Left lobe of liver (tissue), 2 donors: ENCODE measurements at regions not wholly inside any gene's neighbourhood (a gene's known extent, or its start where the extent isn't known, plus 50 kb on each side); places are given as distances from the start of the nearest gene placed in this dataset.
"Not testable (repeated sequence)": the region's sequence is repeated elsewhere in the genome, so short reads cannot be mapped to it uniquely, and the experiment has no call there.

Experiments used
- ATAC-seq: fragments of 200-7000 bp; cut with Tn5 transposase; one replicate; pipeline ENCODE4 v1.9.1; 2020; ENCODE audit warnings: mild to moderate bottlenecking, moderate library complexity
- DNase-seq: peaks from one replicate; pipeline ENCODE4 v3.0.0-alpha.2; 2020; ENCODE audit warnings: low spot score
- donor health status: DM: no; HTN: no; CAD: no; lungs with moderate emphysema.
- donor health status: DM: no; HTN: yes; CAD: no.

GRCh38 chrX:139077281-139078250, 366.0 kb upstream of the FGF13 start:
- ATAC-seq, result no peak
- no peak for DNase-seq

- ATAC-seq, result no peak
These were observed 351.8 kb upstream of the FGF13 start for GRCh38 chrX:139063364-139063763.

GRCh38 chrX:139058831-139059495, 347.4 kb upstream of the FGF13 start:
- no peak for ATAC-seq

More at GRCh38 chrX:139063364-139063763, 351.8 kb upstream of the FGF13 start:
- DNase-seq, result no peak

GRCh38 chrX:139052461-139052860, 340.9 kb upstream of the FGF13 start:
- ATAC-seq, result no peak
- DNase-seq, result no peak

More at GRCh38 chrX:139058831-139059495, 347.4 kb upstream of the FGF13 start:
- DNase-seq, result no peak

DNA sequence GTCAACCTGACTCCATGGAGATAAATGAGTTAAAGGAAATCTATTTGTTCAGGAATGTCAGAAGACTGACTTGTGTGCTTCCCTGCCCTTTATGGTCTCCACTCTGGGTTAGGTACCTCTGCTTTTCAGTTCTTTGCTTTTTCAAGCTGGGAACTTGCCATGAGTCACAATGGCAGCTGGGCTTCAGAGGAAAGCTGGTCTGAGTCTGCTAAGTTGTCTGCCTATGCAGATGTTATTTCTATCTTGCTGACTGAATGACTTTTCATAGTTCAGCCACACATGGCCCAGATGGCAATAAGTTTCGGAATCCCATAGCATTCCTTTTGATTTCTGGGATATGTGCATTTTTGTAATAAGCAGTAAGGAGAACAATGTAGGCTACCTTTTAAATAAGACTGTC, 337.9 kb upstream of the FGF13 start:
- ATAC-seq (no peak), DNase-seq (no peak)

DNA sequence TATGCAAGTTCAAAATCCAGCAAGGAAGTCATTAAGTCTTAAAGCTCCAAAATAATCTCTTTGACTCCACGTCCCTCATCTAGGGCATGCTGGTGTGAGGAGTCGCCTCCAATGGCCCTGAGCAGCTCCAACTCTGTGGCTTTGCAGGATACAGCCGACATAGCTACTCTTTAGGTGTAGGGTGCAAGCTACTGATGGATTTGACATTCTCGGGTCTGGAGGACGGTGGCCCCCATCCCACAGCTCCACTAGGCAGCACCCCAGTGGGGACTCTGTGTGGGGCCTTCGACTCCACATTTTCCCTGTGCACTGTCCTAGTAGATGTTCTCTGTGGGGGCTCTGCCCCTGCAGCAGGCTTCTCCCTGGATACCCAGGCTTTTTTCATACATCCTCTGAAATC, 333.2 kb upstream of the FGF13 start:
- ATAC-seq (no peak), DNase-seq (no peak)

DNA sequence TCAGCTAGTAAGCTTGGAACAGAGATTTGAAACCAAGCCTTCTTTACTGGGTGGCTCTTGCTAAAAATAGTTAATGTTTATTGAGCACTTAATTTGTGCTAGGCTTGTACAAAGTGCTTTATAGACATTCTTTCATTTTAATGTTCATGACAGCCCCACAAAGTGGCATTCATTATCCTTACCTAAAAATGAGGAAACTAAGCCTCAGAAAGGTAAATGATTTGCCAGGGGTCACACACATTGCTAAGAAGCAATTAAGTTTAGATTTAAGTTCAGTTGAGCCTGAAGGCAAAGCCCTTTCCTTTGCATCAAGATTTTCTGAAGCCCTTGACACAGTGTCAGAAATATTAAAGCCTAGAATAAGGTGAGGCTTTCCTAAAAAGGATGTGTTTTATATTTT, 327.5 kb upstream of the FGF13 start:
- ATAC-seq, result no peak
- DNase-seq, result no peak

DNA sequence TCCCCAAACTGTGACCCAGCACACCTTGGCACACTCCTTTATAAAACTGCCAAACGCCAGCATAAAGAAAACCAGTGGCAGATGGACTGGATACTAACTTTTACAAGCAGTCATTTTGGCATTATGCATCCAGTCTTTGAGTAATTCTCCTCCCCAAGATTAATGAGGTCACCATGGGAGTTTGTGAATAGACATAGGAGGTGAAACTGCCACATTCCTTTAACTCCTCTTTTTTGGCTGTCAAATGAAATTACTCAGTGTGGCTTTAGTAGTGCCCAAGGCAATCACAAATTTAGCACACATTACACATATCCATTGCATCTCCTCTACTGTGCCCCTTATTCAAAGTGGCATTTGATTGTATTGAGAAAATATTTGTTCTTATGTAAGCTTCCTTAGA, 315.3 kb upstream of the FGF13 start:
- DNase-seq (no peak), ATAC-seq (no peak)

DNA sequence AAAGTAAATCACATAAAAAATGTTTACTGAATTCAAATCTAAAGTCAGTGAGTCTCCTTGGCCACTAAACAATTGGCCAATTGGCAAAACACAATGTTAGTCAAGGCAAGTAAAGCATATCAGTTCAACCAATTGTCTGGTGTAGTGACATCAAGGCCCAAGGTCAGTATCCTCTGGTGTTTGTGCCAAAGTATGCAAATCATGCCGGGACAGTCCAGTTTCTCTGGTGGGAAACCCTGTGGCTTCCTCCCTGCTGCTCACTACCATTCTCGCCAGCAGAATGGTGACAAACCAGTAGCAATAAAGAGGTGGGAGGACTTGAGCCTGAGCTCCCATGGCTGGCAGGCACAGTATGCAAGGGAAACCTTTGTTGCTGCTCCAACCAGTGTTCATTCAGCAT, 314.9 kb upstream of the FGF13 start:
- ATAC-seq, result no peak

DNA sequence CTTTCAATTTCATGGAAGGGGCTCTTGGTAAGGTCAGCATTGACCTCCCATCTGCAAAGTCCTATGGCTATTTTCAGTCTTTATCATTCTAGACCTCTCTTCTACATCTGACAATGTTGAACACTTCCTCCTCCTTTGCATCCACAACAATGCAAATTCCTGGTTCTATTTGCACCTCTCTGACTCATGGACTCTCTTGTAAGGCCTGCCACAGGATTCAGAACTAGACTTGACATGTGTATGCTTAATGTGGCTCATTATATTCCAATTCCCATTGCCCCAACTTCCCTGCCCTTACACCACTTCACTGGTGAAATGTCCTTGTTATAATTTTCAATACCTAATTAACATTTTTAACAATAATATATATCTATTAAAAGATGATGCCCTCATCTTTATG, 314.3 kb upstream of the FGF13 start:
- DNase-seq (no peak), ATAC-seq (no peak)

More for the DNA sequence above, 314.9 kb upstream of the FGF13 start:
- no peak for DNase-seq

GRCh38 chrX:139023531-139023930, 312.0 kb upstream of the FGF13 start:
- DNase-seq (no peak), ATAC-seq (no peak)

DNA sequence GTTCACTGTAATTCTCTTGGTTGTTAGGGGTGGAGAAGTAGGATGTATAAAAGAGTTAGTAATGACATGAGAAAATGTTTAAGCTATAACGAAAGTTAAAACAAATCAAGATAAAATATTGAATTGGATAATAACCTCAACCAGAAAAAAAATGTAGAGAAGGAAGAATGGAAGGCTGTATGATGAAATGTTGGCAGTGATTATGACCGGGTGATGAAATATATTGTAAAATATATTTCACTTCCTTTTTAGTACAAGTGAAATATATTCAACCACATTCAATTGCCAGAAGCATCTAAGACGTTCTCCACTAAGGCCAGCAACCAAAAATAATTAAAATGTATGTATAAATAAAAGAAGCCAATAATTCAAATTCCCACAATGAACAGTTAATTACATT, 309.3 kb upstream of the FGF13 start:
- DNase-seq, result no peak
- no peak for ATAC-seq

- ATAC-seq, result no peak
- no peak for DNase-seq
These were observed 306.9 kb upstream of the FGF13 start for GRCh38 chrX:139018436-139018835.

GRCh38 chrX:139015627-139016026, 304.1 kb upstream of the FGF13 start:
- ATAC-seq, result no peak
- no peak for DNase-seq

DNA sequence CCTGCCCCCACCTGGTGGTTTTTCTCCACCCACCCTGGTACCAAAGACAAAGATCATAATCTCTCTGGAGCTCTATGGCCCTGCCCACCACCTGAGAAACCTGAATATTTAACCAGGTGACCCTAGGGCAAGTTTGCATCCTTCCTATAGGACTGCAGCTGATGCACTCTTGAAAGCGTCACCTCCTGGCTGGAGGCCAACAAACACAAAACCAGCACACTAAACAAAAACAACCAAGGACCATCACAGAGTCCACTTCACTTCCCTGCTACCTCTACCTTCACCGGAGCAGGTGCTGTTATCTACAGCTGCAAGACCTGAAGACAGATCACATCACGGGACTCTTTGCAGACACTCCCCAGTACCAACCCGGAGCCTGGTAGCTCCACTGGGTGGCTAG, 296.7 kb upstream of the FGF13 start:
- ATAC-seq (no peak), DNase-seq (no peak)

GRCh38 chrX:139003856-139004527, 292.5 kb upstream of the FGF13 start:
- not testable (repeated sequence) for ATAC-seq, DNase-seq

- no peak for ATAC-seq
- no peak for DNase-seq
These were observed 290.8 kb upstream of the FGF13 start for GRCh38 chrX:139002319-139002718.

DNA sequence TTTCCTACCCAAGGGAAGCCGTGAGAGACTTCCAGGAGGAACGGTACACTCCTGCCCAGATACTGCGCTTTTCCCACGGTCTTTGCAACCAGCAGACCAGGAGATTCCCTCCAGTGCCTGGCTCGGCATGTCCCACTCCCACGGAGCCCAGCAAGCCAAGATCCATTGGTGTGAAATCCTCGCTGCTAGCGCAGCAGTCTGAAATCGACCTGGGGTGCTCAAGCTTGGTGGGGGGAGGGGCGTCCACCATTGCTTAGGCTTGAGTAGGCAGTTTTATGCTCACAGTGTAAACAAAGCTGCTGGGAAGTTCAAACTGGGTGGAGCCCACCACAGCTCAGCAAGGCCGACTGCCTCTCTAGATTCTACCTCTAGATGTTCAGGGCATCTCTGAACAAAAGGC, 284.8 kb upstream of the FGF13 start:
- ATAC-seq (no peak), DNase-seq (no peak)

GRCh38 chrX:138995458-138995857, 283.9 kb upstream of the FGF13 start:
- ATAC-seq (no peak), DNase-seq (no peak)

- not testable (repeated sequence) for ATAC-seq, DNase-seq
These were observed 278.9 kb upstream of the FGF13 start for GRCh38 chrX:138990425-138990824.

DNA sequence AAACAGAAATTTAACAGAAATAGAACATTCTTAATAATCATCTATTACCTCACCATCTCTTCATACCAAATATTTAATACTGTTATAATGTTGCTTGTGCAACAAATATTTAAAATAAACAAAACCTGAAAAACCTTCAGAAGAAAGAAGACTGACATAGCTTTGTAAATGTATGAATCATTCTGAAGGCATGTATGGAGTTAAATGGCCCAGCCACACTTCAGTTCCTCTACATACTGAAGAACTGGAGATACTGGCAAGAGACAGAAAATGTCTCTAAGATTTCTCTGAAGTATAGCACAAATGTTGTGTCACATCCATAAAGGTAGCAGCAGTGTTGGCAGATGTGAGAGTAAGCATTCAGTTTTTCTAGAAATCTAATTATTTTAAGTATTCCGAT, 275.3 kb upstream of the FGF13 start:
- ATAC-seq (no peak), DNase-seq (no peak)

GRCh38 chrX:138986235-138986634, 274.7 kb upstream of the FGF13 start:
- ATAC-seq, result no peak
- no peak for DNase-seq
